ENCODE measurements at regions not wholly inside any gene's neighbourhood (a gene's known extent, or its start where the extent isn't known, plus 50 kb on each side); places are given as distances from the start of the nearest gene placed in this dataset.
"Not testable (repeated sequence)": the region's sequence is repeated elsewhere in the genome, so short reads cannot be mapped to it uniquely, and the experiment has no call there.

GRCh38 chr10:123379156-123379555, 225.0 kb downstream of the BUB3 start:
- no peak for DNase-seq

GRCh38 chr10:123380491-123381085, 226.4 kb downstream of the BUB3 start:
- no peak for DNase-seq

- DNase-seq = no peak
Measured at GRCh38 chr10:123381224-123381623, 227.0 kb downstream of the BUB3 start.

- no peak for DNase-seq
Measured at GRCh38 chr10:123382491-123382890, 228.3 kb downstream of the BUB3 start.

- DNase-seq = no peak
Measured at GRCh38 chr10:123385508-123386080, 231.4 kb downstream of the BUB3 start.

GRCh38 chr10:123389520-123389919, 235.3 kb downstream of the BUB3 start:
- DNase-seq = no peak

GRCh38 chr10:123390332-123390731, 236.1 kb downstream of the BUB3 start:
- DNase-seq = no peak

- no peak for DNase-seq
Measured at GRCh38 chr10:123390874-123391273, 236.7 kb downstream of the BUB3 start.

- DNase-seq = no peak
Measured at GRCh38 chr10:123391275-123392028, 237.2 kb downstream of the BUB3 start.

- DNase-seq = no peak
Measured at GRCh38 chr10:123392182-123392963, 238.2 kb downstream of the BUB3 start.

- no peak for DNase-seq
Measured at GRCh38 chr10:123393170-123393569, 239.0 kb downstream of the BUB3 start.

GRCh38 chr10:123394382-123394781, 240.2 kb downstream of the BUB3 start:
- no peak for DNase-seq

- not testable (repeated sequence) for DNase-seq
Measured at GRCh38 chr10:123395234-123395633, 241.0 kb downstream of the BUB3 start.

GRCh38 chr10:123395906-123396305, 241.7 kb downstream of the BUB3 start:
- no peak for DNase-seq

- no peak for DNase-seq
Measured at GRCh38 chr10:123398180-123398591, 244.0 kb downstream of the BUB3 start.

GRCh38 chr10:123398756-123399155, 244.6 kb downstream of the BUB3 start:
- DNase-seq = no peak

- DNase-seq = no peak
Measured at GRCh38 chr10:123399276-123399839, 245.2 kb downstream of the BUB3 start.

GRCh38 chr10:123402021-123402420, 247.8 kb downstream of the BUB3 start:
- DNase-seq = no peak

GRCh38 chr10:123402656-123403055, 248.5 kb downstream of the BUB3 start:
- no peak for DNase-seq

- DNase-seq = no peak
Measured at GRCh38 chr10:123404357-123404756, 250.2 kb downstream of the BUB3 start.

GRCh38 chr10:123408660-123409059, 254.5 kb downstream of the BUB3 start:
- DNase-seq = no peak

GRCh38 chr10:123409426-123409825, 255.2 kb downstream of the BUB3 start:
- no peak for DNase-seq

- DNase-seq = no peak
Measured at GRCh38 chr10:123409884-123410283, 255.7 kb downstream of the BUB3 start.

Data from occipital lobe (tissue), 1 donor.